A673 (cell line): ENCODE measurements at regions not wholly inside any gene's neighbourhood (a gene's known extent, or its start where the extent isn't known, plus 50 kb on each side); places are given as distances from the start of the nearest gene placed in this dataset.

ENCODE experiments used
- BruUV-seq: library from RNA; stranded (reverse); fragments of 400-500 nt; replicated peaks from 2 replicates; lab custom pipeline; 2021; lab: Mats Ljungman, UMichigan
- CTCF ChIA-PET: fragments of 300-600 bp; sonication (Branson Sonifier 250); formaldehyde crosslinking; loops from one replicate; lab custom pipeline; 2022; ENCODE audit warnings: antibody characterized with exemption; lab: Charles Lee
- POLR2A ChIA-PET: fragments of 300-600 bp; sonication (Branson Sonifier 250); formaldehyde crosslinking; loops from one replicate; lab custom pipeline; 2022; ENCODE audit warnings: antibody characterized with exemption; ENCODE audit not compliant: low non-redundant PET; lab: Charles Lee
- DNase-seq: peaks from one replicate; pipeline ENCODE4 v3.0.0-alpha.2; 2015; ENCODE audit warnings: low spot score
- H3K27ac ChIP-seq: fragments of 200-600 bp; sonication (generic); 2 replicates; pipeline ENCODE4 v1.5.1; 2016; ENCODE audit warnings: mixed run types, low read depth, mild to moderate bottlenecking, mixed read lengths, antibody characterized with exemption, low read length; ENCODE audit not compliant: poor library complexity, severe bottlenecking
- H3K27me3 ChIP-seq: fragments of 200-600 bp; sonication (generic); replicated peaks from 2 replicates; pipeline ENCODE4 v1.6.1; 2017; ENCODE audit warnings: mixed run types, low read depth, mild to moderate bottlenecking, mixed read lengths, antibody characterized with exemption, low read length; ENCODE audit not compliant: insufficient read depth, poor library complexity
- H3K36me3 ChIP-seq: fragments of 200-600 bp; sonication (generic); 2 replicates; pipeline ENCODE4 v1.6.1; 2016; ENCODE audit warnings: mixed run types, mild to moderate bottlenecking, mixed read lengths, antibody characterized with exemption, low read length; ENCODE audit not compliant: insufficient read depth, poor library complexity, severe bottlenecking
- H3K4me1 ChIP-seq: fragments of 200-600 bp; sonication (generic); 2 replicates; pipeline ENCODE4 v1.6.1; 2017; ENCODE audit warnings: mixed run types, mild to moderate bottlenecking, mixed read lengths, antibody characterized with exemption, low read length; ENCODE audit not compliant: insufficient read depth, poor library complexity, severe bottlenecking
- H3K4me3 ChIP-seq: fragments of 200-600 bp; sonication (generic); 2 replicates; pipeline ENCODE4 v1.5.1; 2016; ENCODE audit warnings: low read depth, mixed run types, mild to moderate bottlenecking, mixed read lengths, low read length; ENCODE audit not compliant: poor library complexity, severe bottlenecking
- H3K9me3 ChIP-seq: fragments of 200-600 bp; sonication (generic); 2 replicates; pipeline ENCODE4 v1.6.1; 2016; ENCODE audit warnings: mixed run types, low read depth, mild to moderate bottlenecking, mixed read lengths, antibody characterized with exemption, low read length; ENCODE audit not compliant: poor library complexity, severe bottlenecking
- CTCF ChIP-seq: fragments of 300-800, 200-600 bp; sonication (generic); conservative IDR thresholded peaks from 2 replicates; pipeline ENCODE4 v1.5.1; 2017; ENCODE audit warnings: low read depth, mild to moderate bottlenecking, antibody characterized with exemption, low read length, moderate library complexity, mixed read lengths
- EZH2 ChIP-seq: fragments of 200-600 bp; sonication (generic); IDR thresholded peaks from 2 replicates; pipeline ENCODE4 v1.6.1; 2017; ENCODE audit warnings: borderline replicate concordance, low read depth, mild to moderate bottlenecking, mixed read lengths, antibody characterized with exemption, low read length; ENCODE audit not compliant: poor library complexity, severe bottlenecking
- intact Hi-C: fragments of 100-400 bp; cut with micrococcal nuclease; formaldehyde crosslinking; loops from one replicate; pipeline ENCODE4 v1.10.0; 2022; ENCODE audit not compliant: unreplicated experiment

- DNase-seq, result no peak
- BruUV-seq, result no TSS peak
- no peaks in the 10 kb centered on the region for H3K9me3 ChIP-seq
- H3K36me3 ChIP-seq, result no peaks in the 10 kb centered on the region
- CTCF ChIA-PET, result no interaction called here
- POLR2A ChIA-PET, result no interaction called here
- intact Hi-C loops, result no loop called here
- H3K27me3 ChIP-seq, result peaks cover 46% of the 10 kb centered on the region
- TF ChIP-seq CTCF (no peak), EZH2 (no peak)
- H3K4me3 ChIP-seq, result no peak overlapping the region
- H3K27ac ChIP-seq, result no peak overlapping the region
- no peaks in the 10 kb centered on the region for H3K4me1 ChIP-seq
Measured at GRCh38 chr1:218702775-218703174, 357.6 kb downstream of the TGFB2 start.

GRCh38 chr1:218703836-218704235, 358.7 kb downstream of the TGFB2 start:
- Histone ChIP-seq H3K27me3 (peaks cover 36% of the 10 kb centered on the region), H3K27ac (no peak overlapping the region), H3K4me3 (no peak overlapping the region), H3K36me3 (no peaks in the 10 kb centered on the region), H3K4me1 (no peaks in the 10 kb centered on the region), H3K9me3 (no peaks in the 10 kb centered on the region)
- TF ChIP-seq CTCF (no peak), EZH2 (no peak)
- no TSS peak for BruUV-seq
- no peak for DNase-seq
- CTCF ChIA-PET, result no interaction called here
- intact Hi-C loops, result no loop called here
- POLR2A ChIA-PET, result no interaction called here

GRCh38 chr1:218705391-218705790, 360.3 kb downstream of the TGFB2 start:
- Histone ChIP-seq H3K36me3 (no peaks in the 10 kb centered on the region), H3K27ac (no peak overlapping the region), H3K9me3 (no peaks in the 10 kb centered on the region), H3K27me3 (peaks cover 20% of the 10 kb centered on the region), H3K4me1 (no peaks in the 10 kb centered on the region), H3K4me3 (no peak overlapping the region)
- ChIA-PET POLR2A (no interaction called here), CTCF (no interaction called here)
- DNase-seq, result no peak
- TF ChIP-seq CTCF (no peak), EZH2 (no peak)
- BruUV-seq, result no TSS peak
- intact Hi-C loops, result no loop called here
